ENCODE measurements at regions not wholly inside any gene's neighbourhood (a gene's known extent, or its start where the extent isn't known, plus 50 kb on each side); places are given as distances from the start of the nearest gene placed in this dataset.

- no peaks in the 10 kb centered on the region for H3K27me3 ChIP-seq
These were observed 183.8 kb upstream of the ITGA1 start for GRCh38 chr5:52603778-52604554.

DNA sequence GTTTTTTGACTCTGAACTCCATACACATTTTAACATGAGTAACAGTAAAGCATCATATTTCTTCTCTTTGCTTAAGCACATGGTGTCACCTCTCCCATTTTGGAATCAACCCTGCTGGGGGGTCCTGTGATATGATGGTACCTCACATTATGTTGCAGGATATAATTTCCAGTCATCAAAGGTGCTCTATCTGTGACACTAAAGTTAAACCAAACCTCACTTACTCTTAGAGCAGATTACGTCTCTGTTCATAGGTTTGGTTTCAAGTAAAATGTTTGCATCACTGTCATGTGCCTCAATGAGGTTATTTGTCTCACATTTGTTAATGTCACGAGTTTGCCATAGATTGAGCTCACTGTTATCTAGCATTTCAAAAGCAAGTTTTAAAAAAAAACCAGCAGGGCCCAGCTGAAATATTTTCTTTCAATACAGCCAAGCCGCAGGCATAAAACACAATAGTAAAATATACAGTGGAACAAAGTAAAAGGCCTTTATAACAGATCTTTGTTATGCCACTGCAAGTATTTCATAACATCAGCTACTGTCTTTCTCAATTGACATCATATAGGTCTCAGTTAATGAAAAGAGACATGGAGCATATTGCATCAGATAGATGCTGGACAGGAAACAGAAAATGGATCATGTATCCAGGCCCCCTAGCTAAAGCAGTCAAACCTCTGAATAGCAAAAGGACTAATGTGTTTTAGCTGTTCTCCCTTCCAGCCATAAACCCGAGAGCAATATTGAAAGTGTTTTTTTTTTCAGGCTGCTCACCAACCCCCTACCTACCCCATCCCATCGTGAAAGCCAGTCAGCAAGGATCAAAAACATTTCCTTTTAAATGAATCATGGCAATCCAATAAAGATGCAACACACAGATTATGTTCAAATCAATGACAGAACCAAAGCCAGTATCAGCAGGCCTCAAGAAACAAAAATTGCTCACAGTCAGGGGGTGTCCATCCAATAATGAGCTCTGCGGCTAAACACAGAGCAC lies 182.1 kb upstream of the ITGA1 start:
- TF ChIP-seq POLR2A (IDR thresholded peaks at IDR 0.05) (no peak), EP300 (IDR thresholded peaks at IDR 0.05) (no peak)
- TF ChIP-seq, protein P1, sequence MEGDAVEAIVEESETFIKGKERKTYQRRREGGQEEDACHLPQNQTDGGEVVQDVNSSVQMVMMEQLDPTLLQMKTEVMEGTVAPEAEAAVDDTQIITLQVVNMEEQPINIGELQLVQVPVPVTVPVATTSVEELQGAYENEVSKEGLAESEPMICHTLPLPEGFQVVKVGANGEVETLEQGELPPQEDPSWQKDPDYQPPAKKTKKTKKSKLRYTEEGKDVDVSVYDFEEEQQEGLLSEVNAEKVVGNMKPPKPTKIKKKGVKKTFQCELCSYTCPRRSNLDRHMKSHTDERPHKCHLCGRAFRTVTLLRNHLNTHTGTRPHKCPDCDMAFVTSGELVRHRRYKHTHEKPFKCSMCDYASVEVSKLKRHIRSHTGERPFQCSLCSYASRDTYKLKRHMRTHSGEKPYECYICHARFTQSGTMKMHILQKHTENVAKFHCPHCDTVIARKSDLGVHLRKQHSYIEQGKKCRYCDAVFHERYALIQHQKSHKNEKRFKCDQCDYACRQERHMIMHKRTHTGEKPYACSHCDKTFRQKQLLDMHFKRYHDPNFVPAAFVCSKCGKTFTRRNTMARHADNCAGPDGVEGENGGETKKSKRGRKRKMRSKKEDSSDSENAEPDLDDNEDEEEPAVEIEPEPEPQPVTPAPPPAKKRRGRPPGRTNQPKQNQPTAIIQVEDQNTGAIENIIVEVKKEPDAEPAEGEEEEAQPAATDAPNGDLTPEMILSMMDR (IDR thresholded peaks at IDR 0.05), result no peak
- 53 to 54% methylated on average over 6 of the region's 6 CpGs for WGBS, 2 donors
- Histone ChIP-seq H3K9me3 (no peaks in the 10 kb centered on the region), H3K36me3 (no peaks in the 10 kb centered on the region), H3K27ac (no peak overlapping the region), H3K4me1 (no peaks in the 10 kb centered on the region), H3K4me3 (no peak overlapping the region), H3K27me3 (no peaks in the 10 kb centered on the region)
- DNase-seq (ENCODE audit: low spot score in 2 of 2), result no peak

More at GRCh38 chr5:52603778-52604554, 183.8 kb upstream of the ITGA1 start:
- Histone ChIP-seq H3K4me1 (no peaks in the 10 kb centered on the region), H3K36me3 (no peaks in the 10 kb centered on the region), H3K27ac (no peak overlapping the region), H3K9me3 (no peaks in the 10 kb centered on the region), H3K4me3 (no peak overlapping the region)
- WGBS, 2 donors, result 64 to 79% methylated on average over 5 of the region's 5 CpGs
- TF ChIP-seq POLR2A (IDR thresholded peaks at IDR 0.05), result no peak
- DNase-seq (ENCODE audit: low spot score in 2 of 2), result no peak

- Histone ChIP-seq H3K36me3 (no peaks in the 10 kb centered on the region), H3K4me1 (no peaks in the 10 kb centered on the region), H3K9me3 (no peaks in the 10 kb centered on the region), H3K27me3 (no peaks in the 10 kb centered on the region), H3K4me3 (no peak overlapping the region), H3K27ac (no peak overlapping the region)
- TF ChIP-seq, protein P1 (IDR thresholded peaks at IDR 0.05), result no peak
- TF ChIP-seq POLR2A (IDR thresholded peaks at IDR 0.05) (no peak), EP300 (IDR thresholded peaks at IDR 0.05) (no peak)
- no peak for DNase-seq (ENCODE audit: low spot score in 2 of 2)
These were observed 180.4 kb upstream of the ITGA1 start for GRCh38 chr5:52607227-52607824.

GRCh38 chr5:52620315-52620714 lies 167.4 kb upstream of the ITGA1 start:
- no peak for DNase-seq (ENCODE audit: low spot score in 2 of 2)
- WGBS, 2 donors, result 83% methylated on average over 3 of the region's 3 CpGs
- no peaks in the 10 kb centered on the region for H3K4me1 ChIP-seq
- no peak overlapping the region for H3K27ac ChIP-seq
- peaks cover 0 to 7% (median 0%) of the 10 kb centered on the region in 4 donors for H3K9me3 ChIP-seq
- H3K4me3 ChIP-seq, result no peak overlapping the region
- TF ChIP-seq POLR2A (IDR thresholded peaks at IDR 0.05) (no peak), EP300 (IDR thresholded peaks at IDR 0.05) (no peak)
- TF ChIP-seq, protein P1 (IDR thresholded peaks at IDR 0.05), result no peak
- H3K36me3 ChIP-seq, result no peaks in the 10 kb centered on the region
- no peaks in the 10 kb centered on the region for H3K27me3 ChIP-seq

- 42 to 55% methylated on average over 4 of the region's 4 CpGs for WGBS, 2 donors
- DNase-seq (ENCODE audit: low spot score in 2 of 2), result no peak
- TF ChIP-seq EP300 (IDR thresholded peaks at IDR 0.05), result no peak
- TF ChIP-seq, protein P1 (IDR thresholded peaks at IDR 0.05), result no peak
- TF ChIP-seq POLR2A (IDR thresholded peaks at IDR 0.05), result no peak
These were observed 164.4 kb upstream of the ITGA1 start for GRCh38 chr5:52623291-52623690.

More at GRCh38 chr5:52623291-52623690, 164.4 kb upstream of the ITGA1 start:
- peaks cover 0 to 3% (median 0%) of the 10 kb centered on the region in 4 donors for H3K9me3 ChIP-seq
- H3K4me3 ChIP-seq, result no peak overlapping the region
- no peaks in the 10 kb centered on the region for H3K27me3 ChIP-seq
- no peaks in the 10 kb centered on the region for H3K36me3 ChIP-seq
- H3K27ac ChIP-seq, result no peak overlapping the region
- H3K4me1 ChIP-seq, result no peaks in the 10 kb centered on the region
